ENCODE measurements at regions not wholly inside any gene's neighbourhood (a gene's known extent, or its start where the extent isn't known, plus 50 kb on each side); places are given as distances from the start of the nearest gene placed in this dataset.

DNA sequence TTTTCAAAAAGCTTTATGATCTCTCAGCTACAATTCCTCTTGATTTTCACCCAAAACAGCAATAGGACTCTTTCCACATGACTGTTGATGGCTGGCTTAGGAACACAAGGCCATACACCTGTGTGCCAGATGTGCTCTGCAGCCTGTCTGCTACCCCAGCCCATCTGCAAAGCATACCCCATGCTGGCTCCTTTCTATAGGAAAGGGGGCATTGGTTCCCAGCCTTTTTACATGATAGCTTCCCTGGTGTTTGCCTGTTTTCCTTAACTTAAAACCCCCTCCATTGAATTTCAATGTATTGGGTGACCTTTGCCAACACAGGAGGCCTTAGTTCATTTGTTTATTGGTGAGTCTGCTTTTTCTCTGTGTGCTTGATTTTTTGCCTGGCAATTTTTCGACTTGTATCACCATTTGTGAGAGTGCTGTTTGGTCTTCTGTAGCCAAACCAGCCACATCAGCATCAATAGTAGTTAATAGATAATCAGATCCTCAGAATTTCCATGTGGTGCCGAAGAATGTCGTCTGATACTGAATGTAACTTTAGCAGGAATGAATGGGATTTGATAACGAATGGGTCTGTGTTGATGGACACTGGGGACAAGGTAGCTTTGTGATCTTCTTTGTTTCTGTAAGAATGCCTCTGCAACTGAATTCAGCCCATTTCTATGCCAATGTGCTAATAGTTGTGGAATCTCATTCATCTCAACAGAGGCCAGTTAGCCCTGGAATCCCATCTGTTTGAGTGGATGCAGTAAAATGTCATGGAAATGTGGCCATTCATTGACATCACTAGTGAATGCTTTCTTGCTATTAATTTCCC, 272.2 kb upstream of the RARB start:
- TF ChIP-seq, protein P1, sequence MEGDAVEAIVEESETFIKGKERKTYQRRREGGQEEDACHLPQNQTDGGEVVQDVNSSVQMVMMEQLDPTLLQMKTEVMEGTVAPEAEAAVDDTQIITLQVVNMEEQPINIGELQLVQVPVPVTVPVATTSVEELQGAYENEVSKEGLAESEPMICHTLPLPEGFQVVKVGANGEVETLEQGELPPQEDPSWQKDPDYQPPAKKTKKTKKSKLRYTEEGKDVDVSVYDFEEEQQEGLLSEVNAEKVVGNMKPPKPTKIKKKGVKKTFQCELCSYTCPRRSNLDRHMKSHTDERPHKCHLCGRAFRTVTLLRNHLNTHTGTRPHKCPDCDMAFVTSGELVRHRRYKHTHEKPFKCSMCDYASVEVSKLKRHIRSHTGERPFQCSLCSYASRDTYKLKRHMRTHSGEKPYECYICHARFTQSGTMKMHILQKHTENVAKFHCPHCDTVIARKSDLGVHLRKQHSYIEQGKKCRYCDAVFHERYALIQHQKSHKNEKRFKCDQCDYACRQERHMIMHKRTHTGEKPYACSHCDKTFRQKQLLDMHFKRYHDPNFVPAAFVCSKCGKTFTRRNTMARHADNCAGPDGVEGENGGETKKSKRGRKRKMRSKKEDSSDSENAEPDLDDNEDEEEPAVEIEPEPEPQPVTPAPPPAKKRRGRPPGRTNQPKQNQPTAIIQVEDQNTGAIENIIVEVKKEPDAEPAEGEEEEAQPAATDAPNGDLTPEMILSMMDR (IDR thresholded peaks at IDR 0.05; ENCODE audit: low read length), result no peak
- no peak for TF ChIP-seq EZH2phosphoT487 (IDR thresholded peaks at IDR 0.05; ENCODE audit: low read length)
